Esophagus squamous epithelium (tissue), 4 donors: ENCODE measurements at regions not wholly inside any gene's neighbourhood (a gene's known extent, or its start where the extent isn't known, plus 50 kb on each side); places are given as distances from the start of the nearest gene placed in this dataset.
"Not testable (repeated sequence)": the region's sequence is repeated elsewhere in the genome, so short reads cannot be mapped to it uniquely, and the experiment has no call there.

Experiments
- POLR2A ChIP-seq, 4 donors: fragments of 450-650 bp; IDR thresholded peaks; one replicate each; pipeline ENCODE4 v1.6.1; 2017; ENCODE audit warnings: antibody characterized with exemption in 4 of 4, mild to moderate bottlenecking in 4 of 4, moderate library complexity in 3 of 4
- TF ChIP-seq, protein P1 (sequence below), 6 experiments: fragments of 450-650 bp in 4 of 6; fragments of 200-600 bp in 2 of 6; sonication (generic) in 2 of 6; IDR thresholded peaks; one replicate each; pipeline ENCODE4 v1.5.1; 2016 to 2019; ENCODE audit warnings: antibody characterized with exemption in 6 of 6, mild to moderate bottlenecking in 4 of 6, moderate library complexity in 4 of 6

DNA sequence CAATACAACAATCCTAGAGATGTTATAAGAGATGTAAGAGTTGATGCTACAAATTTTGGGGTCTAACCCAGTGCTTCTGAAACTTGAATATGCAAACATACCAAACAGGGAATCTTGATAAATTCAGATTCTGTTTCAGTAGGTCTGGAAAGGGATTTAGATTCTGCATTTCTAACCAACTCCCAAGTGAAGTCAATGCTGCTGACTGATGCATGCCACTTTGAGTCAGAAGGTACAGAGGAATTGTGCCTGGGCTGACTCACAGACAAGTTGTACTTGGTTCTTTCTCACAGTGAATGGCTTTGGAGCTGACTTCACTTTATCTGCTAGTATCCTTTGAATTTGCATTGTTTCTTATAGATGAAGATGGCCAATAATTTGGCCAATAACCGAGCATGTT is 973.9 kb downstream of the PRIM2 start:
- TF ChIP-seq, protein P1, sequence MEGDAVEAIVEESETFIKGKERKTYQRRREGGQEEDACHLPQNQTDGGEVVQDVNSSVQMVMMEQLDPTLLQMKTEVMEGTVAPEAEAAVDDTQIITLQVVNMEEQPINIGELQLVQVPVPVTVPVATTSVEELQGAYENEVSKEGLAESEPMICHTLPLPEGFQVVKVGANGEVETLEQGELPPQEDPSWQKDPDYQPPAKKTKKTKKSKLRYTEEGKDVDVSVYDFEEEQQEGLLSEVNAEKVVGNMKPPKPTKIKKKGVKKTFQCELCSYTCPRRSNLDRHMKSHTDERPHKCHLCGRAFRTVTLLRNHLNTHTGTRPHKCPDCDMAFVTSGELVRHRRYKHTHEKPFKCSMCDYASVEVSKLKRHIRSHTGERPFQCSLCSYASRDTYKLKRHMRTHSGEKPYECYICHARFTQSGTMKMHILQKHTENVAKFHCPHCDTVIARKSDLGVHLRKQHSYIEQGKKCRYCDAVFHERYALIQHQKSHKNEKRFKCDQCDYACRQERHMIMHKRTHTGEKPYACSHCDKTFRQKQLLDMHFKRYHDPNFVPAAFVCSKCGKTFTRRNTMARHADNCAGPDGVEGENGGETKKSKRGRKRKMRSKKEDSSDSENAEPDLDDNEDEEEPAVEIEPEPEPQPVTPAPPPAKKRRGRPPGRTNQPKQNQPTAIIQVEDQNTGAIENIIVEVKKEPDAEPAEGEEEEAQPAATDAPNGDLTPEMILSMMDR (IDR thresholded peaks at IDR 0.05) = not testable (repeated sequence)
- TF ChIP-seq POLR2A (IDR thresholded peaks at IDR 0.05) = not testable (repeated sequence)
